Thoracic aorta (tissue), 2 donors: ENCODE measurements at regions not wholly inside any gene's neighbourhood (a gene's known extent, or its start where the extent isn't known, plus 50 kb on each side); places are given as distances from the start of the nearest gene placed in this dataset.

ENCODE experiments used
- ATAC-seq: fragments of 150-250 bp; one replicate; pipeline ENCODE4 v1.8.0; 2017; ENCODE audit warnings: low read depth; ENCODE audit not compliant: insufficient number of reproducible peaks, low FRiP score
- DNase-seq: peaks from one replicate; pipeline ENCODE4 v3.0.0-alpha.2; 2020; ENCODE audit warnings: low spot score
- H3K27ac ChIP-seq, 2 donors: fragments of 200-600 bp; sonication (generic); 1 replicate in 1 of 2; 2 replicates in 1 of 2; pipeline ENCODE4 v1.5.1; 2016; ENCODE audit warnings: mild to moderate bottlenecking in 2 of 2, moderate library complexity in 2 of 2
- H3K27me3 ChIP-seq: fragments of 200-600 bp; sonication (generic); replicated peaks from 2 replicates; pipeline ENCODE4 v1.6.0; 2016; ENCODE audit warnings: mild to moderate bottlenecking; ENCODE audit not compliant: insufficient read depth
- H3K36me3 ChIP-seq: fragments of 200-600 bp; sonication (generic); one replicate; pipeline ENCODE4 v1.5.1; 2016
- H3K4me1 ChIP-seq, 2 donors: fragments of 200-600 bp; sonication (generic); 1 replicate in 1 of 2; 2 replicates in 1 of 2; pipeline versions ENCODE4 v1.5.1 to v1.6.0; 2016; ENCODE audit warnings: low read depth in 2 of 2, mild to moderate bottlenecking in 1 of 2; ENCODE audit not compliant: control insufficient read depth in 1 of 2
- H3K4me3 ChIP-seq: fragments of 200-600 bp; sonication (generic); 2 replicates; pipeline ENCODE4 v1.5.1; 2016; ENCODE audit warnings: mild to moderate bottlenecking
- H3K9me3 ChIP-seq: fragments of 200-600 bp; sonication (generic); 2 replicates; pipeline ENCODE4 v1.5.1; 2016
- TF ChIP-seq, protein P1 (sequence below): fragments of 200-600 bp; sonication (generic); IDR thresholded peaks from one replicate; pipeline ENCODE4 v1.5.1; 2019; ENCODE audit warnings: antibody characterized with exemption

DNA sequence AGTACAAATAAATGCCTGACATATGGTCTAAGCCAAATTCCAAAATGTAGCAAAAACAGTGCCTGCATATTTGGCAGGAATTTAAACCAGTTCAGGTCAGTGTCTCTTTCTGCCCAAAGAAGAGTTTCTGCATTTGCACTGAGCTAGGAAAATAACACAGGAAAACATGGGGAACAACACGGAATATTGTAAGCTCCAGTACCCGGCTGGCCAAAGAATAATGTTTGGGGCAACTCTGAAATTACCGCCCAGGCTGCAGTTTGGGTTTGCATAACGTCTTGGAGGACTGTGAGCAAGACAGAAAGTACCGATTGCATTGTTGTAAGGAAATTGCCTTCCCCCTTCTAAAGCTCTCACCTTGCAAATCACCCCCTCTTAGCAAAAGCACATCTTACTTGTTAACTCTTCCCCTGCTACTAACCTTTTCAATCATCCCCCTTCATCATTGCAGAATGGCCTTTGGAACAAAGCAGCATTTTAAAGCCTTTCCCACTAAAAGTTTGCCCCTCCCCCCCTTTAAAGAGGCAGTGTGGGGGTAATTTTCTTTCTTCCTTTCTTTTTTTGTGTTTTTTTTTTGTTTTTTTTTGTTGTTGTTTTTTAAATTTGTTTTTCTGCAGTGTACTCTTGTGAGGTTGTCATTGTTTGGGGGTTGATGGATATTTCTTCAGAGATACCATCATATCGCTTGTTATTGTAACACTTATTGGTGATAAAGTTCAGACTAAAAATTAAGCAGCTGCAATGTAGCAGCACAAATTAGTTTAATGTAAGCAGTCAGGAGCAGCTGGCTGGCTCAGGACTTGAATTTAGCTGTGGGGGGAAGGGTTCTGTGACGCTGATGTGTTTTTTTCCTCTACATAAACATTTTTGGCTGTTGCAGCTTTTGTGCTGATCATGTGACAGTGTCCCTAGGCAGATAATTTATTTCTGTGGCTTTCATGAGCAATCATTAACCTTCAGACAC, 100.0 kb upstream of the CITED2 start:
- Histone ChIP-seq H3K27ac (peak overlapping the region; percentile 41 to 47), H3K36me3 (no peaks in the 10 kb centered on the region), H3K4me1 (peaks cover 15 to 25% of the 10 kb centered on the region in 2 donors), H3K27me3 (no peaks in the 10 kb centered on the region), H3K4me3 (peak overlapping the region; percentile 54), H3K9me3 (no peaks in the 10 kb centered on the region)
- TF ChIP-seq, protein P1, sequence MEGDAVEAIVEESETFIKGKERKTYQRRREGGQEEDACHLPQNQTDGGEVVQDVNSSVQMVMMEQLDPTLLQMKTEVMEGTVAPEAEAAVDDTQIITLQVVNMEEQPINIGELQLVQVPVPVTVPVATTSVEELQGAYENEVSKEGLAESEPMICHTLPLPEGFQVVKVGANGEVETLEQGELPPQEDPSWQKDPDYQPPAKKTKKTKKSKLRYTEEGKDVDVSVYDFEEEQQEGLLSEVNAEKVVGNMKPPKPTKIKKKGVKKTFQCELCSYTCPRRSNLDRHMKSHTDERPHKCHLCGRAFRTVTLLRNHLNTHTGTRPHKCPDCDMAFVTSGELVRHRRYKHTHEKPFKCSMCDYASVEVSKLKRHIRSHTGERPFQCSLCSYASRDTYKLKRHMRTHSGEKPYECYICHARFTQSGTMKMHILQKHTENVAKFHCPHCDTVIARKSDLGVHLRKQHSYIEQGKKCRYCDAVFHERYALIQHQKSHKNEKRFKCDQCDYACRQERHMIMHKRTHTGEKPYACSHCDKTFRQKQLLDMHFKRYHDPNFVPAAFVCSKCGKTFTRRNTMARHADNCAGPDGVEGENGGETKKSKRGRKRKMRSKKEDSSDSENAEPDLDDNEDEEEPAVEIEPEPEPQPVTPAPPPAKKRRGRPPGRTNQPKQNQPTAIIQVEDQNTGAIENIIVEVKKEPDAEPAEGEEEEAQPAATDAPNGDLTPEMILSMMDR: no peak
- ATAC-seq: no peak
- no peak for DNase-seq

DNA sequence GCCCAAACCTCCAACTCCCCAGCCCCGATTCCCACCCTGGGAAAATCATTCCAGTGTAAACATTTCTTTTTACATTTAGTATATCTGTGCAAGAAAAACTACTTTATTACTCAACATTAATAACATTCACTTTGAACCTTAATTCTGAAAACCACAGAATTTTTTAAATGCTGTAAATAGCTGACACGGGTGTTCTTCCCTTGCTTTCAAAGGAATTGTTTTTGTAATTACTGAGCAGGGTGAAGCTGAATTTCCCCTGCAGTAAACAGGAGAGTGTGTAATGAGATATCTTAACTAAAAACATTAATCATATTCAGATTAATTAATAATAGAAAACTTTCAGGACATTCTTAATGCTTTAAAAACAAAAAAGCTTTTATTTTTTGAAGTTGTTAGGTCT, 99.3 kb upstream of the CITED2 start:
- ATAC-seq (no peak), DNase-seq (no peak)
- H3K36me3 ChIP-seq: no peaks in the 10 kb centered on the region
- TF ChIP-seq, protein P1: no peak
- no peaks in the 10 kb centered on the region for H3K9me3 ChIP-seq
- peaks cover 15 to 25% of the 10 kb centered on the region in 2 donors for H3K4me1 ChIP-seq
- H3K27ac ChIP-seq: peak overlapping the region; percentile 47 to 57
- no peaks in the 10 kb centered on the region for H3K27me3 ChIP-seq
- H3K4me3 ChIP-seq: peak overlapping the region; percentile 54

DNA sequence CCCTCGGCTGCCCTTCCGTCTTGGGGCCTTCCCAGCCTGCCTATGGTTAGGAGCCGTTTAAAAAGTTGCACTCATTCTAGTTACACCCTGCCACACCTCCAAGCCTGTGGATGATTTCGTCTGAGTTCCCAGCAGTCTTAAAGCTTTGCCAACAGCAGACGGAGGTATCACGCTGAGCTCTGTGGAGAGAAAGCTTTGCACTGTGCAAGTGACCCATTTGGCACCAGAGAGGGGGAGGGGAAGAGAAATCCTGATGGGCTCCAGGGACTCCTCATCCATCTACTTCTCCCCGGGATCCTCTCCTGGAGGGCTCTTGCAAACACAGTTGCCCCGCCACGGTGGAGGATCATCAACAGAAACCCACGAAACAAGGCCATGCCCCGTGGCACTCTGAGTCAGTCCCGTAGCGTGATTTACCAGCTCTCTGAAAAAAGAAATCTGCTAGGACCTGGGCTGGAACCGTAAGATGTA, 98.8 kb upstream of the CITED2 start:
- DNase-seq (no peak), ATAC-seq (no peak)
- peak overlapping the region; percentile 54 for H3K4me3 ChIP-seq
- peaks cover 15 to 25% of the 10 kb centered on the region in 2 donors for H3K4me1 ChIP-seq
- peak overlapping the region; percentile 47 to 57 for H3K27ac ChIP-seq
- H3K27me3 ChIP-seq: no peaks in the 10 kb centered on the region
- H3K36me3 ChIP-seq: no peaks in the 10 kb centered on the region
- TF ChIP-seq, protein P1: no peak
- H3K9me3 ChIP-seq: no peaks in the 10 kb centered on the region

DNA sequence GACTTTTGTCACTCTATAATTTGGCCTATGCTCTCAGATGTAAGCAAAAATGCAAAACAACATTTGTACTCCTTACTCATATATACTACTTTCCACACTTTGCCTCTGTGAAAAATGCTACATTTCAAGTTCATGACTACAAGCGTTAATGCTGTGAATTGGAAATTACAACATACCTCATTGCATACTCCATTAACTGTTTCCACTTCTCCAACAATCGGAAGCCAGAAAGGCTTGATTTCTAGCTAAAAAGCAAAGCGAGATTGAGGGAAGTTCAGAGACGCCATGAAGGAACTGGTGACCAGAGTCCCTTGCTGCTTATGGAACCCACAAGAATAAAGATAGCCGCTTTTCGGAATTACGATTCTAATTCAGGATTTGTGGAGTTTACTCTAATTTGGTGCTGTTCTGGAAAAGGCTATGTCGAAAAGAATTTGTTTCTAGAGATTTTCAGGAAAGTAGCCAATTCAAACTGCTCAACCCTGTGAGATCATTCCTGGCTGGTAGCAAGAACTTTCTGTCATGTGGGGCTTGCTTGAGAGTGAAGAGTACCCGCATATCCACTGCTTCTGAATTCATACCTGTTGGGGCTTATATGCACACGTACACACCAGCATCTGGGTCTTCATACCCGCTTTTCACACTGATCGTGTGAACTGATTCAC, 98.0 kb upstream of the CITED2 start:
- no peaks in the 10 kb centered on the region for H3K27me3 ChIP-seq
- TF ChIP-seq, protein P1: no peak
- no peak for DNase-seq
- H3K4me1 ChIP-seq: peaks cover 15 to 25% of the 10 kb centered on the region in 2 donors
- no peak for ATAC-seq
- peak overlapping the region; percentile 54 for H3K4me3 ChIP-seq
- H3K9me3 ChIP-seq: no peaks in the 10 kb centered on the region
- no peaks in the 10 kb centered on the region for H3K36me3 ChIP-seq
- H3K27ac ChIP-seq: peak overlapping the region; percentile 47 to 57

DNA sequence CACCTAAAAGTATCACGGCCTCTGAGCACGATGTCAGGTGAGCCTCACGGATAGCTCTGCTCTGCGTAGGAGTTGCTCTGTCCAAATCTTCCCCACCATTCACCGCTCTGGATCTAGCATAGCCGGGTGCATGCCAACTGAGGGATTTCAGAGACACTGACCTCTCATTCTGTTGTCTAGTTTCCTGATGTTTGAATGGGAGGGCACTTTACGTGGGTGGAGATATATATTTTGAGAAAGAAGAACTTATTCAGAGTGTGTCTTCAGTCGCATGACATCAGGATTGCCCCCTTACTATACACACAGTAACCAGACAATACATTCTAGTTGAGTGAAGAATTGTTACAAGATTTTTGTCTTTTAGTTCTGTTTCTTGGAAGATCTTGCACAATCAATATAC, 96.5 kb upstream of the CITED2 start:
- peaks cover 15 to 25% of the 10 kb centered on the region in 2 donors for H3K4me1 ChIP-seq
- DNase-seq: no peak
- no peak for ATAC-seq

More for the DNA sequence above, 96.5 kb upstream of the CITED2 start:
- H3K9me3 ChIP-seq: no peaks in the 10 kb centered on the region
- no peaks in the 10 kb centered on the region for H3K36me3 ChIP-seq
- TF ChIP-seq, protein P1: no peak
- H3K27ac ChIP-seq: no peak overlapping the region
- H3K27me3 ChIP-seq: no peaks in the 10 kb centered on the region
- no peak overlapping the region for H3K4me3 ChIP-seq
